Duodenal mucosa (tissue), 2 donors: ENCODE measurements at regions not wholly inside any gene's neighbourhood (a gene's known extent, or its start where the extent isn't known, plus 50 kb on each side); places are given as distances from the start of the nearest gene placed in this dataset.

Experiments
- H3K27ac ChIP-seq: one replicate; pipeline ENCODE4 v1.7.0; 2013; ENCODE audit warnings: low read depth, low read length
- H3K27me3 ChIP-seq, 2 donors: one replicate each; pipeline ENCODE4 v1.7.0; 2013; ENCODE audit warnings: low read length in 2 of 2, control low read depth in 1 of 2; ENCODE audit not compliant: insufficient read depth in 2 of 2, control insufficient read depth in 1 of 2
- H3K36me3 ChIP-seq, 2 donors: one replicate each; pipeline ENCODE4 v1.7.0; 2013; ENCODE audit warnings: low read length in 2 of 2, control low read depth in 1 of 2; ENCODE audit not compliant: insufficient read depth in 2 of 2, control insufficient read depth in 1 of 2
- H3K4me1 ChIP-seq, 2 donors: one replicate each; pipeline ENCODE4 v1.7.0; 2013; ENCODE audit warnings: low read length in 2 of 2, control low read depth in 1 of 2; ENCODE audit not compliant: insufficient read depth in 2 of 2, control insufficient read depth in 1 of 2
- H3K4me3 ChIP-seq, 2 donors: one replicate each; pipeline ENCODE4 v1.7.0; 2013; ENCODE audit warnings: low read length in 2 of 2, low read depth in 1 of 2
- H3K9ac ChIP-seq, 2 donors: one replicate each; pipeline ENCODE4 v1.7.0; 2013; ENCODE audit warnings: low read length in 2 of 2, low read depth in 1 of 2
- H3K9me3 ChIP-seq, 2 donors: one replicate each; pipeline ENCODE4 v1.7.0; 2013; ENCODE audit warnings: low read length in 2 of 2, control low read depth in 1 of 2; ENCODE audit not compliant: control insufficient read depth in 1 of 2

DNA sequence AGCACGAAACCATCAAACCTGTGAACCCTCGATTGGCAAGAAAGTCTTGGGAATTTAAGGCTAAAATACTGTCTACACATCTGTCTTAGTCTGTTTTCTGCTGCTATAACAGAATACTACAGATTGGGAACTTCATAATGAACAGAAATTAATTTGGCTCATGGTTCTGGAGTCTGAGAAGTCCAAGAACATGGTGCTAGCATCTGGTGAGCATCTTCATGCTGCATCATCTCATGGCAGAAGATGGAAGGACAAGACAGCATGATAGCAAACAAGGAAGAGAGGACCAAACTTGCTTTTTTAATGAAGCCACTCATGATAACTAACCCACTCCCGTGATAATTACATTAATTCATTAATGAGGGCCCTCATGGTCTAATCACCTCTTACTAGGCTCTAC, 102.0 kb upstream of the CDKN3 start:
- Histone ChIP-seq H3K9me3 (no peaks in the 10 kb centered on the region), H3K4me1 (peaks cover 4 to 6% of the 10 kb centered on the region in 2 donors), H3K9ac (no peak overlapping the region), H3K36me3 (no peaks in the 10 kb centered on the region), H3K4me3 (no peak overlapping the region), H3K27ac (no peak overlapping the region), H3K27me3 (no peaks in the 10 kb centered on the region)

DNA sequence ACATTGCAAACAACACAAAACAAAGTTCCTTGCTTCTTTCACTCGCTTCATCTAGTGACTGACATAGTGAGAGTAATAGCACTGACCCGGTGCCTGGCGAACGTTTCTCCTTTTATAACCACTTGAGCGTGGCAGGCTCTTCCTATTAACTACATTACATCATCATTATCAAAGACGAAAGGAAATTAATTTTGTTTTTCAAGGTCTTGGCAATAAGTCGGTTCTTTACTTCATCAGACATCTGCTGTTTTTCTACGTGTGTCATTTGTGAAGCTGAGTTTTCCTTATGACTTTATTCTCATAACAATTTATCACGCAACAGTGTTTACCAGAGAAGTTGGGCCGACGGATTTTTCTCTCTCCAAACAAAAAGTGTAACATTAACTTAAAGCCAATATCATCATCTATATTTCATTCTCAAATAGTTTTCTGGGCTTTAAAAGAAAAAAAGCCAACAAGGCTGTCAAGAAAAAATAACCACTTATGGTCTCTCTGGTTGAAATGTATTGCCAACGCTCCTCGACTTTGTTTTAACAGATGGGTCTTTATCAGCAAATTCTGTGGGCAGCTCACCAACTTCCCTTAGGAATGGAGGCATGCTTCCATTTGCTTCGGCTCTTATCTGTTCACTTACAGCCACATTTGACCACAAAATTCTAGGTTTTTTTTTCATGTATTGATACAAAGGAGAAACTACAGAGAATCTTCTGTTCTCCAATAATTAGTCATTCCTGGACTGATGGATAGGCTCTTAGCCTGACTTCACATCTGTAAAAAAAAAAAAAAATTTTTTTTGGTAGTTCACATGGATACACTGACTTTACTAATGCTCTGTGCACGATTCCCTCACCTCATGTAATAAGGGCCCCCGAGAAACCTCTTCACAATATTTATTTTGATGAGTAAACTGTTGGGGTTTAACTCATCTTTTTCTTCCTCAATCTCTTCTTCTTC, 97.1 kb upstream of the CDKN3 start:
- Histone ChIP-seq H3K27ac (no peak overlapping the region), H3K4me3 (no peak overlapping the region), H3K4me1 (peaks cover 4 to 20% of the 10 kb centered on the region in 2 donors), H3K9me3 (no peaks in the 10 kb centered on the region), H3K9ac (no peak overlapping the region), H3K36me3 (no peaks in the 10 kb centered on the region), H3K27me3 (no peaks in the 10 kb centered on the region)

DNA sequence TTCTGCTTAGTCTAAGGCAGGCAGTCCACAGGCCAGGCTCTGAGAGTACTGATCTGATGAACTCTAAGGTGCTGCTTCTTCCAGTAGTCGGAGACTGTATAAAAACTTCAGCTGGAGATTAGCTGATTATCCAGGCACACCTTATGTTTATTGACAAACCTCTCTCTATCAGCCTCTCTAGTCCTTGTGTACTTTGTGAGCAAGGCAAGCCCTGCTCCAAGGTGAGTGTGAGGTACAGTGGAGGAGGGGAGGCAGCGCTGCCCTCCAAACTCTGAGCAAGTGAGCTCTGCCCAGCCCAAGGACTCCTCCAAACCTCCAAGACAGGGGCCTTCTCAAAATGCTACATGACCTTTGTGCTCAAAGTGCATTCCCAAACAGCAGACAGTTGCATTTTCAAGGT, 95.9 kb upstream of the CDKN3 start:
- H3K9ac ChIP-seq, result no peak overlapping the region
- no peak overlapping the region for H3K27ac ChIP-seq

DNA sequence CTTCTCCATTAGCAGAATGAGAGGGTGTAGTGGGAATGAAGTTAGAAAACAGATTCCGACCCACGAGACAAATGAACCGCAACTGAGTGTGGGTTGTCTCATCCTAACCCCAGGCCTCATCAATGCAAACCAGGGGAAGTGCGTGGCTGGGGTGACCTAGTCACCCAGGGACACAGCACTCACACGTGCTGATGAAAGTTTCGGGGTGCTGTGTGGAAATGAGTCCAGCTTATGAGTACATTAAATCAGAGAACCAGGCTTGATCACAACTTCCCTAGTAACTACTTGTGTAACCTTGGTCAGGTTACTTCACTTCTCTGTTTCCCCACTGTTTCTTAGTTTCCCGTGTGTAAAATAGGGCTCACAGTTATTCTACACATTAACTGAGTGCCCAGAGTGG, 95.4 kb upstream of the CDKN3 start:
- H3K36me3 ChIP-seq, result no peaks in the 10 kb centered on the region
- H3K4me1 ChIP-seq, result peaks cover 4 to 20% of the 10 kb centered on the region in 2 donors
- no peak overlapping the region for H3K4me3 ChIP-seq
- no peak overlapping the region for H3K9ac ChIP-seq
- no peaks in the 10 kb centered on the region for H3K27me3 ChIP-seq
- H3K27ac ChIP-seq, result no peak overlapping the region
- H3K9me3 ChIP-seq, result no peaks in the 10 kb centered on the region

More for the DNA sequence above, 95.9 kb upstream of the CDKN3 start:
- Histone ChIP-seq H3K9me3 (no peaks in the 10 kb centered on the region), H3K27me3 (no peaks in the 10 kb centered on the region), H3K4me3 (no peak overlapping the region), H3K36me3 (no peaks in the 10 kb centered on the region), H3K4me1 (peaks cover 4 to 20% of the 10 kb centered on the region in 2 donors)

DNA sequence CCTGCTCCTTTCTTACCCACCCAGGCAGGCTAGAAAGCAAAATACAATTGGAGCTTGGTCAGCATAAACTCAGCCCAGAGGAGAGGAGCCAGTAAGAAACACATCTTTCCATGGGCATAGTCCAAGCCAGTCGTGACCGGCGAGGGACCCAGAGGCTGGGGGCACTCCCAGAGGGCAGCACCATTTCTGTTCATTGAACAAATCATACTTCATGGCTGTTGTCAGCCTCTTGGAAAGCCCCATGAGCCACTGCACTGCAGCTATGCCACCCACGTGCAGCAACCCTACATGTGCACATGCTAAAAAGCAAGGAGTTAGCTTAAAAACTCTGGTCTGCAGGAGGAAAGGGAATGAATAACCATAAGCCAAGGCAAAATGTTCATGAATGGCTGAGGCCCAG, 90.0 kb upstream of the CDKN3 start:
- Histone ChIP-seq H3K9me3 (no peaks in the 10 kb centered on the region), H3K4me3 (no peak overlapping the region), H3K36me3 (no peaks in the 10 kb centered on the region), H3K4me1 (no peaks in the 10 kb centered on the region), H3K27me3 (no peaks in the 10 kb centered on the region), H3K9ac (no peak overlapping the region), H3K27ac (no peak overlapping the region)

DNA sequence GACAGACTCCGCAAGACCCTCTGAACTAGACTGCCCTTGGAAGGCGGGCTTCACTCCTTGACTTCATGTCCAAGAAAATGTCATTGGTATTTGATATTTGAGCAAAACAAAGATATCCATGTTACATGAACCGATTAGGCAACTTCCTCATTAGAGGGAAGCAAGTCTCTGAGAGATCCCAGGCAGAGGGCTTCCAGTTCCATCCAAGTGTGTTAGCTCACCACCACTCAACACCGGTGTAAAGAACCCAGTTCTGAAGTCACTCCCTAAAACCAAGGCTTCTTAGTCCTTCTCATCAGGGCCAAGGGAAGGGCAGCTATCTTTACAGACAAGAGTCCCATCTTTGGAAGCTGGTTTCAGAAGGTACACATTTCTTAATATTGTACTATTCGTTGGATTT, 87.2 kb upstream of the CDKN3 start:
- H3K9ac ChIP-seq, result no peak overlapping the region
- H3K27ac ChIP-seq, result no peak overlapping the region
- no peaks in the 10 kb centered on the region for H3K27me3 ChIP-seq
- no peaks in the 10 kb centered on the region for H3K9me3 ChIP-seq
- no peaks in the 10 kb centered on the region for H3K4me1 ChIP-seq
- no peaks in the 10 kb centered on the region for H3K36me3 ChIP-seq
- H3K4me3 ChIP-seq, result no peak overlapping the region

DNA sequence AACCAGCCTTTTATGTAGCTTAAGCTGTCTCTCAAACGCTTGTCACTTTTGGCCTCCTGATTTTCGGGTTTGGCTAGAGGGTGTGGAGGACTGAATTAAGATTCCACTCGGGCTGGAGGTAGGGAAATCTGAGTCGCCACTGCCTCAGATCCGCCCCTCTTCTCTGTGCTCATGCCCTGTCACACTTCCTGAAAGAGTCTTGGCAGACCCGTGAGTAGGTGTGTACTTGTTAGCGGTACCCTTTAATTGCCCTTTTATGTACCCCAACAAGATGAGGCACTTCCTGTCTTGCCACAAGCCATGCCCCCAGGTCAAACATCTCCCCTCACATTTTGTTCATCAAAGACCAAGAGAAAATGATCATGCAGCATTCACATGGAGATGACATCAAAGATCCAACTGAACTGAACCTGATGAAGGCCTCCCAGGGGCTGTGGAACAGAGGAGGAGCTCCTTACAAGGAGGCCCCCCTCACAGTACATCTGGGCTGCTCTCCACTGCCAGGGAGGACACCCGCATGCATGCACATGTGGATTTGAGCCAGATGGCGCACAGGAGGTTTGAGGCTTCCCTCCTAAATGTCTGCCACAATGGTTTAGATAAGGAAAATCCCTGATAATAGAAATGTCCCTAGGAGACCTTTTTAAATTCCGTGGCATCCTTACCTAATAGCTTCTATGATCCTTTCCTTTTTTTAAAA, 86.5 kb upstream of the CDKN3 start:
- Histone ChIP-seq H3K27ac (no peak overlapping the region), H3K4me1 (no peaks in the 10 kb centered on the region), H3K9ac (no peak overlapping the region), H3K27me3 (no peaks in the 10 kb centered on the region), H3K4me3 (no peak overlapping the region), H3K9me3 (no peaks in the 10 kb centered on the region), H3K36me3 (no peaks in the 10 kb centered on the region)

DNA sequence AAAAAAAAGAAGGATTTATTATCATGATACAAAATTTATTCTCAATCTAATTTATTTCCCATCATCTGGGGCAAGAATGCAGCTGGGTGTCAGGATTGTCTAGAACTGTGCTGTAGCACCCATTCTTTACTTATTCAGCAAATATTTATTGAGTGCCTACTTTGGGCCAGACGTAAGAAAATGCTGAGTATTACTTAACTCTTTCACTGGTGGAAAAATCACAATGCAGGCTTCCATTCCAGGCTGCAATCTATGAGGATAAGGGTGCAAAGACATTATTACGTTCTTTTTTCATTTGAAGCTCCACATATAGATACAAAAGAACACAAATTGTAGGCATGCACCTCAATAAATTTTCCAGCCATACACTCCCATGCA, 86.0 kb upstream of the CDKN3 start:
- H3K4me1 ChIP-seq, result no peaks in the 10 kb centered on the region

DNA sequence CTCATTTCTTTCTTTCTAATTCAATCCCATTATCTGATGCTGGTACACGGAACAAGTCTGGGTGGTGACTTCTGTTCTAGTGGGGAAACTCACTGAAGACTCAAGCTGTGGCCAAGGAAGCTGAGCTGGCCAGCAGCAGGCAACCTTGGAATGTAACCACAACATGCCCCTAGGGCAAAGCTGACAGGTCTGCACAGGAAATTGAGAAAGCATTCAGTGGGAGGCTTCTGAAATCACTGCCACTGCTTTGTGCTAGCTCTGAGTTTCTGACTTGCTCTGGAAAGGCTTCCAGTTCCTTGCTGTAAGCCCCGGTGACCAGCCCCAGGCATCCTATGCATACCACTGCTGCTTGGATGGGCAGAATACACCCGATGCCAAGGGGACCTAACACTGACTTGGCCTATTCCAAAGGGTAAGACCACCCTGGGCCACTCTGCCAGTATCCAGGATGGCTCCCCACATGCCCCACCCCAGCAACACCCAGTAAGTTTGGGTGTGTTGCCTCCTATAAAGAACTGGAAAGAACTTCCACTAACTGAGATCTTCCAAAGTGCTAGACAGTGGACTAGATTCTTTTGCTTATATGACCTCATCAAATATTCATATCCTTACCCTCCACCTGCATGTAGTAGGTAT, 84.5 kb upstream of the CDKN3 start:
- no peaks in the 10 kb centered on the region for H3K27me3 ChIP-seq
- H3K4me1 ChIP-seq, result no peaks in the 10 kb centered on the region
- no peak overlapping the region for H3K27ac ChIP-seq
- H3K4me3 ChIP-seq, result no peak overlapping the region
- no peaks in the 10 kb centered on the region for H3K9me3 ChIP-seq
- no peak overlapping the region for H3K9ac ChIP-seq
- no peaks in the 10 kb centered on the region for H3K36me3 ChIP-seq

More for the DNA sequence above, 86.0 kb upstream of the CDKN3 start:
- H3K9ac ChIP-seq, result no peak overlapping the region
- no peak overlapping the region for H3K4me3 ChIP-seq
- H3K27ac ChIP-seq, result no peak overlapping the region
- H3K36me3 ChIP-seq, result no peaks in the 10 kb centered on the region
- H3K27me3 ChIP-seq, result no peaks in the 10 kb centered on the region
- H3K9me3 ChIP-seq, result no peaks in the 10 kb centered on the region
